DMS79 (cell line): ENCODE measurements at regions not wholly inside any gene's neighbourhood (a gene's known extent, or its start where the extent isn't known, plus 50 kb on each side); places are given as distances from the start of the nearest gene placed in this dataset.
"Not testable (repeated sequence)": the region's sequence is repeated elsewhere in the genome, so short reads cannot be mapped to it uniquely, and the experiment has no call there.

Source experiments
- DNase-seq: peaks from one replicate; lab custom pipeline; 2025; lab: John Stamatoyannopoulos, UW

DNA sequence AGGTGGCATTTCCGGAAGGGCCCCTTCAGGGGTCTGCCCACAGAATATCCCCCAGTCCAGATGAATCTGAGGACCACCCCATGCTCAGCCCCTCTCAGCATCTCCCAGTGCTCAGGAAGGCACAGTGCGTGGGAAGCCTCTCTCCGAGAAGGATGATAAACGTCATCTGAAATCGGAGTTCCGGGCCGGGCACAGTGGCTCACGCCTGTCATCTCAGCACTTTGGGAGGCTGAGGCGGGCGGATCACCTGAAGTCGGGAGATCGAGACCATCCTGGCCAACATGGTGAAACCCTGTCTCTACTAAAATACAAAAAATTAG lies 74.5 kb upstream of the PPP1R26 start:
- DNase-seq, result not testable (repeated sequence)

DNA sequence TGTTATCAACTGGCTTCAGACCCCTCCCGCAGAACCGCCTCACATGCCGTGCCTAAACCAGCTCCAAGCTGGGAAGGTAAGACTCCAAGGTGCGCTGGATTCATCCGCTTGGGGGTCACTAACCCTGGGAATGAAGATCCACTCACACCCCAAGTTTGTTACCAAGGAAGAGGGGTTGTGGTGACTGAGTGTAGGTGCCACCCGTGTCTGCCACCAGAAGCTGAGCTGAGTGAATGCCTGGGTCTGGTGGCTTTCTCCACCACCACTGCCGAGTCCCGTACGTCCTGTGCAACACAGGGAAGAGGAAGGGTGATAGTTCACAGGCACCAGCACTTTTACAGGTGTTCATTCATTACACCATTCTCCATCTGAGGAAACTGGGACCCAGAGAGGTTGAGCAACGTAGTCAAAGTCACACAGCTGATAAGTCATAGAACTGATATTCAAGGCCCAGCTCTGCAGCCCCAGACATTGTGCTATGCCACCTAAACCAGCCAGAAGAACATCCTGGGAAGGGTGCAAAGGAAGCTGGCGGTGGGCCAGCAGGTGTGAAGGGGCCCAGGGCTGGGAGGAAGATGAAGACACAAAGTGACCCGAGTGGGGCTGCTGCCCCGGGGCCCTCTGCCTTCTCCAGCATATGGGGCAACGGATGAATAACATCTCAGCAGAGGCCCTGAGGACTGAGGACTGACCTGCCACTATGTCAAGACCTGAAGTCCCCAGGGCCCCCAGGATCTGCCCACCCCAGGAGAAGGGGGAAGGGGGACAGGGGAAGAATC lies 70.9 kb upstream of the PPP1R26 start:
- DNase-seq, result no peak

DNA sequence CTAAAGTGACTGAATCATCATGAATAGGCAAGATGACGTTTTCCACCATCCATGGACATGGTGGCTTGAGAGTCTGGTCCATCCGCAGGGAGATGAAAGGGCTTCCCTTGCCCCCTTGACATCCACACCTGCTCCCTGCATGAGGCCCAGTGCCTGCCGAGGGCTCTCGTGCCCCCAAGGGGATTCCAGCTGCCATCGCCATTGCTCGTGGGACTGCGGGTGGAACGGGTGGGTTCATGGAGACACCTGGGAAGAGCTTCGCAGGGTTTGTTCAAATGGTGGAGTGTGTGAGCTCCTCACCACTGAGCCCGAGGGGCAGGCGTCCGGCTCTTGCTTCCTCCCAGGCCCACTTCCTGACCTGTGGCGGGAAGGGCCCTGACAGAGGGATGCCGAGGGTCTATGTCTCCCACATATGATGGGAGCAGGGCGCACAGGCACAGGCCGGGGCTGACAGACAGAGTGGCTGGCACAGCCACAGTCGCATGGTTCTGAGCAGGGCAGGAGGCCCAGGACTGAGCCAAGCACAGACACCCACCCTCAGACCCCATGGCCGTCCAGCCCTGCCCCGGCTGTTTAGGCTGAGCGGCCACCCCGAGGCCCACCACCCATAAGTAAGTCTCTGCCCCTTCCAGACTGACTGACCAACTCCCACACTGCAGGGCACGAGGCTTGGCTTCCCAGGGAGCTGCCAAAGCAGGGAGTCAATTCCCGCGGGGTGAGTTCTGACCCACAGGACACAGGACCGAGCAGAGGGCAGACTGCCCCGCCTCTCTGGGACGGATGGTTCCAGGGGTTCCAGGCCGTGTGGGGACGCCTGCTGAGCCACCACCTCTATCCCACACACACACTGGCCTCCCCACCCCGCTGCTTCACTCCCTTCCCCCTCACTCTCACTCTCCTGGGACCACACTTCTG lies 70.0 kb upstream of the PPP1R26 start:
- no peak for DNase-seq

DNA sequence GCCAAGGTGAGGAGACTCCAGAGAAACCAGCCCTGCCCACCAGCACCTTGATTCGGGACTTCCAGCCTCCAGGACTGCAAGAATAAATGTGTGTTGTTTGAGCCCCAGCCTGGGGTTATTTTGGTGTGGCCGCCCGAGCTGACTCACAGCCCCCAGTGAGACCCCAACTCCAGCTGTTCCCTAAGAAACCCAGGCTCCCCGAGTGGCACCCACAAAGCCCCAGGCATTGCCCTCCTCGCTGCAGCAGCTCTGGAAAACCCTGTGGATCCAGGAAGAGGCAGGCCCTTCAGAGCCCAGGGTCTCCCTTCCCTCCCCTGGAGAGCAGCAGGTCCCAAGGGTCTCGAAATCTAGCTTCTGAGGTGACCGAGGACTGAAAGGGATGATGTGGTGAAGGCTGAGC lies 69.2 kb upstream of the PPP1R26 start:
- DNase-seq, result no peak

DNA sequence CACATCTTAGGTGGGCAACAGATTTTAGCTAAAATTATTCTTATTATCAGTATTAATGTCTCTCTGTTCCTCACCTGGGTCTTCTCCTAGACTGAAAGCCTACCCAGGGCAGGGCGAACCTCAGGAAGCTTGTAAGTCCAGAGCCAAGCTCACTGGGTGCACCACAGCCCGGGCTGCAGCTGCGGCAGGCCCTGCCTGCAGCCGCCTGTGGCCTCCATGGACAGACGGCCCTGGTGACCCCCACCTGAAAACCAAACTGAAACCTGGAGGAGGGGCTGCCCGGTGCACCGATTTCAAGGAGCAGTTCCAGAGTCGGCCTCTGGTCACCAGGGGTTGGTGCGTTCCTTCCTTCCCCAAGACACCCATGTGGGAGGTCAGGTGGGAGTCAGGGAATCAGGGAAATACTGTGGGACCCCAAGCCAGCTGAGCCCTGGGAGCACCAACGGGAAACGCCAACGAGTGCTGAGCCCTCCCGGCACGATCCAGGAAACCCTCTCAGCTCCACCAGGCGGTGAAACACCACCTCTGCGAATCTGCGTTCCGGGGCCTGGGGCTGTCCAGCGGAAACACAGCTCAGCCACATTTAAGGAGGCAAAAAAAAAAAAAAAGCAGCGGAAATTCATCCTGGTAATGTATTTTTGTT lies 68.6 kb upstream of the PPP1R26 start:
- no peak for DNase-seq

DNA sequence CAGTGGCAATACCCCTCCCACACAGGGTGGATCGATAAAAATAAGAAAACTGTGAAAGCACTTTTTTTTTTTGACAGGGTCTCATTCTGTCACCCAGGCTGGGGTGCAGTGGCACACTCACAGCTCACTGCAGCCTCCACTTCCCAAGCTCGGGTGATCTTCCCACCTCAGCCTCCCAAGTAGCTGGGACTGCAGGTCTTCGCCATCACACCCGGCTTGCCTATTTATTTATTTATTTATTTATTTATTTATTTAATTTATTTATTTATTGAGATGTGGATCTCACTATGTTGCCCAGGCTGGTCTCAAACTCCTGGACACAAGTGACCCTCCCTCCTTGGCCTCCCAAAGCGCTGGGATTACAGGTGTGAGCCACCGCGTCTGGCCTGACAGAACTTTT lies 68.0 kb upstream of the PPP1R26 start:
- DNase-seq, result not testable (repeated sequence)

DNA sequence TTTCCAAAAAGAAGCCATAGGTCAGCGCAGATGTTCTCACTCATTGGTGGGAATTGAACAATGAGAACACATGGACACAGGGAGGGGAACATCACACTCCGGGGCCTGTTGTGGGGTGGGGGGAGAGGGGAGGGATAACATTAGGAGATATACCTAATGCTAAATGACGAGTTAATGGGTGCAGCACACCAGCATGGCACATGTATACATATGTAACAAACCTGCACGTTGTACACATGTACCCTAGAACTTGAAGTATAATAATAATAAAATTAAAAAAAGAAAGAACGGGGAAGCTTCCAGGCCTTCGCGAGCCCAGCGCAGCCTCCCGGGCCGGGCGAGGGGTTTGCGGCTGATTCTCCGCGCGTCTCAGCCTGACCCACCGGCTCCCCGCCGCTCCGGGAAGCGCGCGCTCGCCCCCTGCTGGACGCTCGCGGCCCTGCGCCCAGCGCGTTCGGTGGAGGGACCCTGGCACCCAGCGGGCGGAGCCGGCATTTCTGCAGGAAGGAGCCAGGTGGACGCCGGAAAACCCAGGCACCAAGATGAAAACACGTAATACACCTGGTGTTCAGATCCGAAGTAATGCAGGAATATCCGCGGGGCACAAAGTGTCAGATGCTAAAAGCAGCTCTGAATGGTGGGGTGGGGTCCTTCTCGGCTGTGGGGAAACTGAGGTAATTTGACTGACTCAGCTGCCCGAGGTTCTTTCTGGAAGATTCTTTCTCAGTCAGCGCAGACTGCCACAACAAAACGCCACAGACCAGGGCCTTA lies 67.1 kb upstream of the PPP1R26 start:
- peak; percentile 49 for DNase-seq

DNA sequence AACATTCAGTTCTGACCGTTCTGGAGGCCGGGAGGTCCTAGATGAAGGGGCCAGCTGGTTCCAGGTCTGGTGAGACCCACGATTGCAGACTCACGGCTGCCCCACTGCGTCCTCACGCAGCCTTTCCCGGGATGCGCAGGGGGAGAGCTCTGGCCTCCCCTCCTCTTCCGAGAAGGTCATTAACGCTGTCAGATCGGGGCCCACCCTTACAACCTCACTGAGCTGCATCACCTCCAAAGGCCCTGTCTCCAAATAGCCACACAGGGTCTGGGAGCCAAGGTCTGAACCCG lies 66.6 kb upstream of the PPP1R26 start:
- DNase-seq, result no peak

DNA sequence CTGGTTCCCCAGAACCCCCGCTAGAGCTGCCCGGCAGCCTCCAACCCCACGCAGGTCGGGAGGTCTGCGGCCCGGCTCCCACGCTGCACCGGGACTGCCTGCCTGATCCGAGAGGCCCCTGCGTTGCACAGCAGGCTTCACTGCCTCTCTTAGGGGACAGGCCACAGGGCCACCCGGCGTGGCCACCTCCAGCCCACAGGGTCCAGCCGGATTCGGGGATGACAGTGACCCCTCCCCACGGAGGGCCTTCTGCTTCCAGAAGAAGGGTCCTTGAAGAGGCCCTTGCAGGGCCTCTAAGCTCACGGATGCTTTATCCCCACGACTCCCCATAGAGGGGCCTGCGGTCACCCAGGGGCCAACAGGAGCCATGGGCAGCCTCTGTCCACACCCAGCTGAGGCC lies 66.1 kb upstream of the PPP1R26 start:
- DNase-seq, result no peak

DNA sequence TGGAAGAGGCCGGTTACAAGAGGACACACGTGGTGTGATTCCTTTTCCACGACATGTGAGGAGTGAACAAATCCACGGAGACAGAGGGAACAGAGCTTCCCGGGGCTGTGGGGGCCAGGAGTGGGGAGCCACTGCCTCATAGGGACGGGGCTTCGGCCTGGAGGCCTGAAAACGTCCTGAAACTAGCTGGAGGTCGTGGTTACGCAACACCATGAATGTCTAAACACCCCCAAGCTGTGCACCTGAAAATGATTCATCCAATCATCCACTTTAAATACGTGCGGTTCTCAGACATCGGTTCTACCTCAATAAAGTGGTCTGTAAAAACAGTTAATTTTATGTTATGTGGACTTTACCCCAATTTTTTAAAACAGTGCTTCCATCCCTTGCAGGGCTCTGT lies 65.3 kb upstream of the PPP1R26 start:
- no peak for DNase-seq

DNA sequence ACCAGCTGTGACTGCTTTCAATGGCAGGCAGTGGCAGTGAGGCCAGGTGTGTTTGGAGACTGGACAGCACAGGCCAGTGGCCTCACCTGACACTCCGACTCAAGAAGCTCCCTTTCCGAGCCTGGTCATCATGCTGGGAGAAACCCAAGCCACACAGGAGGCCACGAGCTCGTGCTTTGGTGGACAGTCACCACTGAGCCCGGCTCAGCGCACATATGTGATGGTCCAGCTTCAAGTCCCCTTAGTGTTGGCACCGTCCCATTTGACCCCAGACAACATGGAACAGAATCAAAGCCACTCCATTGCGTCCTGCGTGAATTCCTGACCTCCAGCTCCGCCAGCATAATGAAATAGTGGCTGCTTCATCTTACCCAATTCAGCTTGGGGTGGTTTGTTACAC lies 64.0 kb upstream of the PPP1R26 start:
- no peak for DNase-seq

DNA sequence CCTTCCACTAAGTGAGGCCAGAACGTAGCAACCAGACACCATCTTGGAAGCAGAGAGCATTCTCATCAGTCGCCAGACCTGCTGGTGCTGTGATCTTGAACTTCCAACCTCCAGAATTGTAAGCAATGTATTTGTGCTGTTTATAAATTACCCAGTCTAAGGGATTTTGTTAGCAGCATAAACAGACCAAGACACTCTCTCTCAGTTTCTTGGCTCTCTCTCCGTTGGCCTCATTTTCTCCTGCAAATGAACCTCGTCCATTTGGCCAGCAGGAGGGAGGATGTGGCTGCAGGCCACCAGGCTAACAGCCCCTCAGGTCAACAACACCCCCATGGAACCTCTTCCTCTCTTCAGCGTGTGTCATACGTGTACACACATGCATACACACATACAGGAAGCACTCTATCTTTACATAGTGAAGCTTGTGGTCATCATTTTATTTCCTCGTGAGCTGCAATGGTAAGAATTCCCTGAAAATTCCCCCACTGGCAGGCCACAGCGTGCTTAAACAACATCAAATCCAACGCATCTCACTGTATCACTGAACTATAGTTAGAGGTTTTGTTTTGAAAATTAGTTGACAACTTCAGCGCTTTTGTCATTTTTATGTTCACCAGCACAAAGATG lies 62.8 kb upstream of the PPP1R26 start:
- DNase-seq, result no peak

DNA sequence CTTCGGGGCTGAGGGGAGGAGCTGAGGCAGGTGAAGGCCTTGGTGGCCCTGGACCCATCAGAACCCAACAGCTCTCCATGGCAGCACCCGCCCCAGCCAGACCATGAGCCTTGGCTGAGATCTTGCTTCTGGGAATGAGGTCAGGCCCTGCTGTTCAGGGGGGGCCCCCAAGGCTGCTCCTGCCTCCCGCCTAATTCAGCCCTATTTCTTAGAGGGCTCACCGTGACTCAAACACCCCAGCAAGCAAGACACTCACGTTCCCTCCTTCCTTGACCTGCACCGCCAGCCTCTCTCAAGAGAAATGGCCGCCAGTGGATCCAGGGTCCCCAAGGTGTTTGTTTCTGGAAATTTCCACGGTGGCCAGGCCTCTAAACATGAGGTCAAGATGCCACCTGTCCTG lies 61.4 kb upstream of the PPP1R26 start:
- no peak for DNase-seq

DNA sequence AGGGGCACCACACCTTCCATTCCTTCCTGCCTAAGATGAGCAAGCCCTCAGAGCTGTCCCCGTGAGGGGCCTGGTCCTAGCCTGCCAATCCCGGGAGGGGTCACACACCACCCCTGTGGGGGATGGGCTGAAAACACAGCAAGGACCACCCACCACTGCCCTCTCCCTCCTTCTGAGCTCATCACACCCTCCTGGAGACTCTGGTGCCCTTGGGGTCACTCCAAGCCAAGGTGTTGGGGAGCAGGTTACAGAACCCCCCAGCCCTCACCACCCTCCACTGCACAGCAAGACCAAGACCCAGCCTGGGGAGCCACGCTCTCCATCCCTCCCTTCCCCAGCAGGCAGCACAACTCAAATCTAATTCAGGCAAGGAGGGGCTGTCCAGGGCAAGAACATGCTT lies 60.5 kb upstream of the PPP1R26 start:
- no peak for DNase-seq

DNA sequence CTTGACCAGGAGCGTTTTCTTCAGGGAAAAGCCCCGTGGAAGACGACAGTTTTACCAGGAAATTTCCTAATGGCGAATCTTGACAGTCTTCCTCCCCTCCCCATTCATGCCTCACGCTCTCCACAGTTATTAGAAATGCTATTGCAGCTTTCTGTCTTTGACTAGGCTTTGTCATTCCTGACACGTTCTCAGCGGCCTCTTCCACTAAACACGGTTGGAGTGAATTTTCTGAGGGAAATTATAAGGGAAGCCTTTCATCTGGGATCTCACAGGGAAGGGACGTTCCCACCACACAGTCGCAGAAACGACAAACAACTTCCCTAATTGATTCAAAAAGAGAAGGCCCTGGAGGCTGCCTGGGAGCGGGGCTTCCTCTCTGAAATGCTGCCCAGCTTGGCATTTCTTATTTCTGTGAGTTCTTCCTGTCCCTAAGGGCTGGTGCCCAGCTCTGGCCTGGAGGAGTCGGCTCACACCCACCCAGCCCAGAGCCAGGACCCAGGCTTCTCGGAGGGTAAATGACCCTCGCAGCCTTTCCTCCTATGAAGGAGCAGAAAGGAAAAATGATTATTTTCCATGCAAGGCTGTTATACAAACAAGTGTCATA lies 57.1 kb upstream of the PPP1R26 start:
- DNase-seq, result no peak

DNA sequence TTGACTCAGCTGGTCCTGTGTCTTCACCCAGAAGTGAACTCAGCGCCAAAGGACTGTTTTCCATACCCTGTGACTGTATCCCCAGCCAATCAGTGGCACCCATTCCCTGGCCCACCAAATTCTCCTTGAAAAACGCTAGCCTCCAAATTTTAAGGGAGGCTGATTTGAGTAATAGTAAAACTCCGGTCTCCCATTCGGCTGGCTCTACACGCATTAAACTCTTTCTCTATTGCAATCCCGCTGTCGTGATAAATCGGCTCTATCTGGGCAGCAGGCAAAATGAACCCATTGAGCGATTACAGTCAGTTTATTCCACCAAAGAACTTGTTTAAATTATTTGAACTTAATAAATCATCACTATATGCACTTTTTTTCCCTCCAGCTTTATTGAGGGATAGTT lies 55.9 kb upstream of the PPP1R26 start:
- no peak for DNase-seq
